22Rv1 (cell line): ENCODE measurements at regions not wholly inside any gene's neighbourhood (a gene's known extent, or its start where the extent isn't known, plus 50 kb on each side); places are given as distances from the start of the nearest gene placed in this dataset.

ENCODE experiments used
- CTCF ChIP-seq: fragments of 450-650 bp; IDR thresholded peaks from 2 replicates; pipeline ENCODE4 v1.5.1; 2017; ENCODE audit warnings: mild to moderate bottlenecking
- ZFX ChIP-seq: fragments of 450-650 bp; IDR thresholded peaks from 2 replicates; pipeline ENCODE4 v1.6.1; 2017; ENCODE audit warnings: antibody characterized with exemption, borderline replicate concordance

GRCh38 chr3:139130390-139131140 lies 85.9 kb upstream of the PRR23C start:
- no peak for TF ChIP-seq CTCF
- TF ChIP-seq ZFX, result no peak
